Panc1 (cell line): ENCODE measurements at regions not wholly inside any gene's neighbourhood (a gene's known extent, or its start where the extent isn't known, plus 50 kb on each side); places are given as distances from the start of the nearest gene placed in this dataset.

Experiments
- ATAC-seq: fragments of 200-7000 bp; cut with Tn5 transposase; 2 replicates; pipeline ENCODE4 v1.9.1; 2020; ENCODE audit warnings: mild to moderate bottlenecking, moderate library complexity
- BruUV-seq: library from RNA; stranded (reverse); fragments of 400-500 nt; replicated peaks from 2 replicates; lab custom pipeline; 2021; lab: Mats Ljungman, UMichigan
- CTCF ChIA-PET: fragments of 300-600 bp; sonication (Branson Sonifier 250); formaldehyde crosslinking; loops from one replicate; lab custom pipeline; 2022; ENCODE audit warnings: antibody characterized with exemption; lab: Charles Lee
- POLR2A ChIA-PET: fragments of 300-600 bp; sonication (Branson Sonifier 250); formaldehyde crosslinking; loops from one replicate; lab custom pipeline; 2022; ENCODE audit warnings: antibody characterized with exemption; lab: Charles Lee
- DNase-seq: peaks from one replicate; pipeline ENCODE4 v3.0.0-alpha.2; 2010; ENCODE audit warnings: low read depth, low spot score
- H3K27ac ChIP-seq: 2 replicates; pipeline ENCODE4 v1.5.1; 2011; ENCODE audit warnings: mild to moderate bottlenecking, low read length, inconsistent platforms
- H3K27me3 ChIP-seq: fragments of 200-500 bp; sonication (Bioruptor generic); 2 replicates; pipeline ENCODE4 v1.6.0; 2014; ENCODE audit warnings: low read length, inconsistent platforms; ENCODE audit not compliant: control insufficient read depth, insufficient read depth
- H3K36me3 ChIP-seq: fragments of 200-500 bp; sonication (Bioruptor generic); 2 replicates; pipeline ENCODE4 v1.5.1; 2014; ENCODE audit warnings: inconsistent platforms, mild to moderate bottlenecking, low read length, moderate library complexity; ENCODE audit not compliant: control insufficient read depth, insufficient read depth
- H3K4me1 ChIP-seq: 2 replicates; pipeline ENCODE4 v1.5.1; 2011; ENCODE audit warnings: inconsistent platforms, mild to moderate bottlenecking, low read length, moderate library complexity; ENCODE audit not compliant: control insufficient read depth, insufficient read depth
- H3K4me3 ChIP-seq, 2 experiments: 2 replicates each; pipeline ENCODE4 v1.5.1; 2011 to 2012; ENCODE audit warnings: low read depth in 2 of 2, low read length in 2 of 2, mild to moderate bottlenecking in 2 of 2, inconsistent platforms in 1 of 2, moderate library complexity in 1 of 2
- H3K9me3 ChIP-seq: fragments of 200-500 bp; sonication (Bioruptor generic); 2 replicates; pipeline ENCODE4 v1.5.1; 2014; ENCODE audit warnings: low read depth, mild to moderate bottlenecking, inconsistent platforms, low read length, moderate library complexity; ENCODE audit not compliant: control insufficient read depth, insufficient read depth
- POLR2AphosphoS5 ChIP-seq: IDR thresholded peaks from 2 replicates; pipeline ENCODE4 v1.6.1; 2012; ENCODE audit warnings: mild to moderate bottlenecking, low read depth, low read length, moderate library complexity
- SIN3A ChIP-seq: IDR thresholded peaks from 2 replicates; pipeline ENCODE4 v1.6.1; 2012; ENCODE audit warnings: low read depth, mild to moderate bottlenecking, low read length, moderate library complexity, borderline replicate concordance; ENCODE audit not compliant: insufficient read depth
- TCF7L2 ChIP-seq: IDR thresholded peaks from 2 replicates; pipeline ENCODE4 v1.6.1; 2011; ENCODE audit warnings: mild to moderate bottlenecking, low read depth, low read length, inconsistent platforms
- in situ Hi-C: cut with HindIII; loops from 2 replicates; pipeline ENCODE4 v1.10.0; 2016; ENCODE audit warnings: low sequenced_read_pairs, low pct_unique_long_range_greater_than_20kb
- intact Hi-C: fragments of 100-400 bp; cut with micrococcal nuclease; formaldehyde crosslinking; loops from one replicate; pipeline ENCODE4 v1.10.0; 2022; ENCODE audit not compliant: unreplicated experiment
- TF ChIP-seq, protein P1 (sequence below), 2 experiments: IDR thresholded peaks; 2 replicates each; pipeline ENCODE4 v1.6.1; 2011 to 2012; ENCODE audit warnings: low read depth in 2 of 2, control low read depth in 1 of 2, low read length in 1 of 2, mild to moderate bottlenecking in 1 of 2, moderate library complexity in 1 of 2; ENCODE audit not compliant: insufficient read depth in 1 of 2
- TF ChIP-seq, protein P2 (sequence below): fragments of 450-650 bp; IDR thresholded peaks from 2 replicates; pipeline ENCODE4 v1.5.1; 2017; ENCODE audit warnings: mild to moderate bottlenecking

DNA sequence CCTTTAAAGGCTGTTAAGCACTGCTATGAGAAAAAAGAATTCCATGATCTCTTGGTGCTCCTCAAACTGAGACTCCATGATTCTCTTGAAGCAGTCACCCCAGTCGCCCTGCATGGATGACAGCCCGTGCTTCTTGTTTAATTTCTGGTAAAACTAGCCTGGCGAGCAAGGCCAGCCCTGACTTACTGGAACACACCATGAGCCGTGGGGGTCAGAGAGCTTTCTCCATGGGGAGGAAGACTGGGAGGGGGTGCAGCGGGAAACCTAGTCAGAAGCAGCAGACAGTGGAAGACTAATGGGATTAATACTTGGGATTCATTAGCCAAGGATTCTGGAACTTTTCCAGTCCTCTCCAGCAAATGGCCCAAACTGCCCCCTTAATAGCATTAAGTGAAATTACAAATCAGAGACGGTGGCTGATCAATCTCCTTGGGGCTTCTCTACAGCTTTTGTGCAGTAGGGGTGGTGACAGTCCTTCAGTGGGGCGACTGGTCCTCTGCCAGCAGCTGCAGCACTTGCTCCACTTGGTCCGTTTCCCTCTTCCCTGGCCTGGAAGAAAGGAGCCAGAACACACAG lies 57.2 kb upstream of the LRRN2 start:
- CTCF ChIA-PET = no interaction called here
- Histone ChIP-seq H3K27ac (no peak overlapping the region), H3K4me3 (no peak overlapping the region), H3K36me3 (no peaks in the 10 kb centered on the region), H3K9me3 (peaks cover 4% of the 10 kb centered on the region; the same call in 1 of the 2 replicates), H3K27me3 (peaks cover 11% of the 10 kb centered on the region), H3K4me1 (no peaks in the 10 kb centered on the region)
- ATAC-seq = no peak
- TF ChIP-seq TCF7L2 (no peak), POLR2AphosphoS5 (no peak), SIN3A (no peak)
- TF ChIP-seq, protein P1, sequence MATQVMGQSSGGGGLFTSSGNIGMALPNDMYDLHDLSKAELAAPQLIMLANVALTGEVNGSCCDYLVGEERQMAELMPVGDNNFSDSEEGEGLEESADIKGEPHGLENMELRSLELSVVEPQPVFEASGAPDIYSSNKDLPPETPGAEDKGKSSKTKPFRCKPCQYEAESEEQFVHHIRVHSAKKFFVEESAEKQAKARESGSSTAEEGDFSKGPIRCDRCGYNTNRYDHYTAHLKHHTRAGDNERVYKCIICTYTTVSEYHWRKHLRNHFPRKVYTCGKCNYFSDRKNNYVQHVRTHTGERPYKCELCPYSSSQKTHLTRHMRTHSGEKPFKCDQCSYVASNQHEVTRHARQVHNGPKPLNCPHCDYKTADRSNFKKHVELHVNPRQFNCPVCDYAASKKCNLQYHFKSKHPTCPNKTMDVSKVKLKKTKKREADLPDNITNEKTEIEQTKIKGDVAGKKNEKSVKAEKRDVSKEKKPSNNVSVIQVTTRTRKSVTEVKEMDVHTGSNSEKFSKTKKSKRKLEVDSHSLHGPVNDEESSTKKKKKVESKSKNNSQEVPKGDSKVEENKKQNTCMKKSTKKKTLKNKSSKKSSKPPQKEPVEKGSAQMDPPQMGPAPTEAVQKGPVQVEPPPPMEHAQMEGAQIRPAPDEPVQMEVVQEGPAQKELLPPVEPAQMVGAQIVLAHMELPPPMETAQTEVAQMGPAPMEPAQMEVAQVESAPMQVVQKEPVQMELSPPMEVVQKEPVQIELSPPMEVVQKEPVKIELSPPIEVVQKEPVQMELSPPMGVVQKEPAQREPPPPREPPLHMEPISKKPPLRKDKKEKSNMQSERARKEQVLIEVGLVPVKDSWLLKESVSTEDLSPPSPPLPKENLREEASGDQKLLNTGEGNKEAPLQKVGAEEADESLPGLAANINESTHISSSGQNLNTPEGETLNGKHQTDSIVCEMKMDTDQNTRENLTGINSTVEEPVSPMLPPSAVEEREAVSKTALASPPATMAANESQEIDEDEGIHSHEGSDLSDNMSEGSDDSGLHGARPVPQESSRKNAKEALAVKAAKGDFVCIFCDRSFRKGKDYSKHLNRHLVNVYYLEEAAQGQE (IDR thresholded peaks at IDR 0.05; ENCODE audit: insufficient read depth in 1 of 2, low read depth in 2 of 2, low read length in 1 of 2) = no peak
- TF ChIP-seq, protein P2, sequence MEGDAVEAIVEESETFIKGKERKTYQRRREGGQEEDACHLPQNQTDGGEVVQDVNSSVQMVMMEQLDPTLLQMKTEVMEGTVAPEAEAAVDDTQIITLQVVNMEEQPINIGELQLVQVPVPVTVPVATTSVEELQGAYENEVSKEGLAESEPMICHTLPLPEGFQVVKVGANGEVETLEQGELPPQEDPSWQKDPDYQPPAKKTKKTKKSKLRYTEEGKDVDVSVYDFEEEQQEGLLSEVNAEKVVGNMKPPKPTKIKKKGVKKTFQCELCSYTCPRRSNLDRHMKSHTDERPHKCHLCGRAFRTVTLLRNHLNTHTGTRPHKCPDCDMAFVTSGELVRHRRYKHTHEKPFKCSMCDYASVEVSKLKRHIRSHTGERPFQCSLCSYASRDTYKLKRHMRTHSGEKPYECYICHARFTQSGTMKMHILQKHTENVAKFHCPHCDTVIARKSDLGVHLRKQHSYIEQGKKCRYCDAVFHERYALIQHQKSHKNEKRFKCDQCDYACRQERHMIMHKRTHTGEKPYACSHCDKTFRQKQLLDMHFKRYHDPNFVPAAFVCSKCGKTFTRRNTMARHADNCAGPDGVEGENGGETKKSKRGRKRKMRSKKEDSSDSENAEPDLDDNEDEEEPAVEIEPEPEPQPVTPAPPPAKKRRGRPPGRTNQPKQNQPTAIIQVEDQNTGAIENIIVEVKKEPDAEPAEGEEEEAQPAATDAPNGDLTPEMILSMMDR = no peak
- DNase-seq = no peak
- BruUV-seq = no TSS peak
- in situ Hi-C loops = no loop called here
- intact Hi-C loops = no loop called here
- POLR2A ChIA-PET = no interaction called here

DNA sequence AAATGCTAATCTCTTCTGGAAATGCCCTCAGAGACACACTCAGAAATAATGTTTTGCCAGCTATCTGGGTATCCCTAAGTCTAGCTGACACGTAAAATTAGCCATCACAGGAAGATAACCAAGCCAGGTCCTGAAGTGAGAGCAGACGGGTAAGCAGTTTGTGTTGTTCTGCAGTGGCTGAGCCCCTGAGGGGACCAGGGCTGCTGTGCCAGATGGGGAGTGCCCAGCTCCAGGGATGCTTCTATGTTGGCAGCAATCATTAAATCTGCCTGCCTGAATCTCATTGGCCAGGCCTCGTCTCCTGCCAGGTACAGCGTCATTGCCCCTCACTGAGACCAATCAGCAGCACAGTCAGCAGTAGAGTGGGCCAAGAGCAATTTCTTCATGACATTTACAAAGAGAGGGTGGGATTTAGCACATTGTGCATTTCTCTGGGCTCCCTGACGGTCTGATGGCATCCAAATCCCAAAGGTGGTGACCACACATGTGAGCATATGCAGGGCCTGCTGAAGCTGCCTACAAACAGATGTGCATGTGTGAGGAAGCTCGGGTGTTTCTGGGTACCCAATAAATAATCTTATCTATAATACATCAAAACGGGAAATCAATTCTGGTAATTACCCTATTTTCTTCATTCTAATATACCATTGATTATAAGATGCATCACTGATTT lies 58.7 kb upstream of the LRRN2 start:
- ChIA-PET POLR2A (no interaction called here), CTCF (interaction anchor here (0.7 kb wide), 1 partner anchor 71 kb away, joined by 3 read pairs; no protein-coding TSS in a partner anchor)
- TF ChIP-seq TCF7L2 = no peak
- no peak for TF ChIP-seq POLR2AphosphoS5
- TF ChIP-seq, protein P2 = no peak
- TF ChIP-seq SIN3A = no peak
- TF ChIP-seq, protein P1 (IDR thresholded peaks at IDR 0.05; ENCODE audit: insufficient read depth in 1 of 2, low read depth in 2 of 2, low read length in 1 of 2) = no peak
- Histone ChIP-seq H3K36me3 (no peaks in the 10 kb centered on the region), H3K4me3 (no peak overlapping the region), H3K27me3 (peaks cover 11% of the 10 kb centered on the region; the same call in 1 of the 2 replicates), H3K27ac (no peak overlapping the region), H3K9me3 (no peaks in the 10 kb centered on the region), H3K4me1 (no peaks in the 10 kb centered on the region)
- in situ Hi-C loops = no loop called here
- intact Hi-C loops = no loop called here
- no peak for ATAC-seq
- no peak for DNase-seq
- no TSS peak for BruUV-seq
